ENCODE measurements at regions not wholly inside any gene's neighbourhood (a gene's known extent, or its start where the extent isn't known, plus 50 kb on each side); places are given as distances from the start of the nearest gene placed in this dataset.

DNA sequence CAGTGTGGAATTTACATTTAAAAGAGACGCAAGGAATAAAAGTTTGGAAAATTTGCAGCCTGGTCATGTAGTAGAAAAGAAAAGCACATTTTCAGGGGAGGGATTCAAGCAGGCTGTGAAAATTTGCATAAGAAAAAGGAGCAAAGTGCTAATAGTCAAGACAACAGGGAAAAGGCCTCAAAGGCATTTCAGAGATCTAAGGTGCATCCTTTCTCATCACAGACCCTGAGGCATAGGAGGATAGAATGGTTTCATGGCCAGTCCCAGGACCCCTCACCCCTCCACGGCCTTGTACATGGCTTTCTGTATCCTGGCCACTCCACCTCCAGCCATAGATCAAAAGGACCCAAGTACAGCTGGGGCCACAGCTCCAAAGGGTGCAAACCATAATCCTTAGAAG lies 380.5 kb upstream of the BRINP3 start:
- no peak for TF ChIP-seq EZH2 (IDR thresholded peaks at IDR 0.05; ENCODE audit: low read length, missing control alignments)
- TF ChIP-seq CTCF (conservative IDR thresholded peaks at IDR 0.05 in 1 of 2, IDR thresholded peaks at IDR 0.05 in 1 of 2; ENCODE audit: low read depth in 1 of 2, low read length in 2 of 2), result no peak

Data from fibroblast of lung (primary cell).